WTC11 (cell line): ENCODE measurements at regions not wholly inside any gene's neighbourhood (a gene's known extent, or its start where the extent isn't known, plus 50 kb on each side); places are given as distances from the start of the nearest gene placed in this dataset.

ENCODE experiments used
- CTCF ChIP-seq: fragments of 200-600 bp; IDR thresholded peaks from 2 replicates; pipeline ENCODE4 v1.8.0; 2022; ENCODE audit warnings: antibody characterized with exemption
- E2F1 ChIP-seq: sonication (generic); formaldehyde crosslinking; IDR thresholded peaks from 2 replicates; pipeline ENCODE4 v1.8.0; 2022; ENCODE audit warnings: mild to moderate bottlenecking, missing genetic modification reagents
- FOXJ3 ChIP-seq: sonication (generic); formaldehyde crosslinking; IDR thresholded peaks from 2 replicates; pipeline ENCODE4 v1.9.0; 2021; ENCODE audit warnings: missing genetic modification reagents, mild to moderate bottlenecking, borderline replicate concordance
- GTF2I ChIP-seq: fragments of 250-450 bp; sonication (Bioruptor Pico); conservative IDR thresholded peaks from 2 replicates; pipeline ENCODE4 v1.4.0; 2021; ENCODE audit warnings: mild to moderate bottlenecking
- JUN ChIP-seq: sonication (generic); formaldehyde crosslinking; IDR thresholded peaks from 2 replicates; pipeline ENCODE4 v1.8.0; 2023; ENCODE audit warnings: mild to moderate bottlenecking, missing genetic modification reagents
- KAT7 ChIP-seq: sonication (generic); formaldehyde crosslinking; IDR thresholded peaks from 2 replicates; pipeline ENCODE4 v1.8.1; 2023; ENCODE audit warnings: missing genetic modification reagents, mild to moderate bottlenecking, borderline replicate concordance
- MAX ChIP-seq: sonication (generic); formaldehyde crosslinking; IDR thresholded peaks from 2 replicates; pipeline ENCODE4 v1.8.0; 2022; ENCODE audit warnings: mild to moderate bottlenecking, missing genetic modification reagents
- SOX15 ChIP-seq: fragments of 250-450 bp; sonication (Bioruptor Pico); IDR thresholded peaks from 2 replicates; pipeline ENCODE4 v1.9.0; 2021; ENCODE audit warnings: mild to moderate bottlenecking
- TCF7 ChIP-seq: sonication (generic); formaldehyde crosslinking; IDR thresholded peaks from 2 replicates; pipeline ENCODE4 v1.8.0; 2022; ENCODE audit warnings: mild to moderate bottlenecking, low read depth, missing genetic modification reagents, moderate library complexity
- TP53 ChIP-seq: sonication (generic); formaldehyde crosslinking; IDR thresholded peaks from 2 replicates; pipeline ENCODE4 v1.8.1; 2023; ENCODE audit warnings: mild to moderate bottlenecking, missing genetic modification reagents
- ZMAT4 ChIP-seq: fragments of 250-450 bp; sonication (Bioruptor Pico); IDR thresholded peaks from 2 replicates; pipeline ENCODE4 v1.9.0; 2021; ENCODE audit warnings: mild to moderate bottlenecking
- ZNF121 ChIP-seq: sonication (generic); formaldehyde crosslinking; IDR thresholded peaks from 2 replicates; pipeline ENCODE4 v1.8.0; 2023; ENCODE audit warnings: missing genetic modification reagents
- ZNF423 ChIP-seq: fragments of 250-450 bp; sonication (Bioruptor Pico); IDR thresholded peaks from 2 replicates; pipeline ENCODE4 v2.1.2; 2022; ENCODE audit warnings: mild to moderate bottlenecking, moderate library complexity
- ZNF512 ChIP-seq: sonication (generic); formaldehyde crosslinking; IDR thresholded peaks from 2 replicates; pipeline ENCODE4 v1.8.1; 2022; ENCODE audit warnings: missing genetic modification reagents, borderline replicate concordance

GRCh38 chr21:38178653-38179470, 77.9 kb upstream of the KCNJ15 start:
- no peak for TF ChIP-seq CTCF
- no peak for TF ChIP-seq ZNF121 (CRISPR knock-in tag)
- no peak for TF ChIP-seq FOXJ3 (CRISPR knock-in tag)
- TF ChIP-seq ZNF512 (CRISPR knock-in tag) = 0 out of 2 replicates have a peak, but pooled peaks have one; percentile 31
- TF ChIP-seq SOX15 (CRISPR knock-in tag) = no peak
- TF ChIP-seq GTF2I (CRISPR knock-in tag) = no peak
- TF ChIP-seq MAX (CRISPR knock-in tag) = no peak
- TF ChIP-seq ZMAT4 (CRISPR knock-in tag) = no peak
- no peak for TF ChIP-seq KAT7
- no peak for TF ChIP-seq JUN
- TF ChIP-seq TP53 (CRISPR knock-in tag) = no peak
- no peak for TF ChIP-seq E2F1 (CRISPR knock-in tag)
- no peak for TF ChIP-seq TCF7
- TF ChIP-seq ZNF423 (CRISPR knock-in tag) = no peak
